HFFc6 (cell line): ENCODE measurements at regions not wholly inside any gene's neighbourhood (a gene's known extent, or its start where the extent isn't known, plus 50 kb on each side); places are given as distances from the start of the nearest gene placed in this dataset.
A peak's percentile ranks its signal among the peaks of the same experiment; 100 is the strongest.

Experiments used
- DNase-seq: peaks from one replicate; pipeline ENCODE4 v3.0.0-alpha.2; 2018
- H3K27ac Mint-ChIP-seq: 2 replicates; pipeline ENCODE4 v1.8.0; 2020; ENCODE audit warnings: mild to moderate bottlenecking, mixed read lengths
- H3K27me3 Mint-ChIP-seq: 2 replicates; pipeline ENCODE4 v1.8.0; 2021; ENCODE audit warnings: mild to moderate bottlenecking, moderate library complexity, mixed read lengths; ENCODE audit not compliant: insufficient read depth
- H3K36me3 Mint-ChIP-seq: 2 replicates; pipeline ENCODE4 v1.8.0; 2021; ENCODE audit warnings: low read depth, mixed read lengths
- H3K4me1 Mint-ChIP-seq: 2 replicates; pipeline ENCODE4 v1.8.0; 2020; ENCODE audit warnings: low read depth, mixed read lengths
- H3K4me3 Mint-ChIP-seq: 2 replicates; pipeline ENCODE4 v1.8.0; 2020; ENCODE audit warnings: mild to moderate bottlenecking, moderate library complexity, mixed read lengths
- H3K9me3 Mint-ChIP-seq: 2 replicates; pipeline ENCODE4 v1.8.0; 2020; ENCODE audit warnings: mild to moderate bottlenecking, mixed read lengths
- CTCF ChIP-seq: fragments of 200-600 bp; sonication (generic); IDR thresholded peaks from 2 replicates; pipeline ENCODE4 v1.5.0; 2021; ENCODE audit warnings: antibody characterized with exemption, mild to moderate bottlenecking

- DNase-seq: no peak
- Mint-ChIP-seq H3K36me3 (no peaks in the 10 kb centered on the region), H3K27ac (no peak overlapping the region), H3K27me3 (peaks cover 21% of the 10 kb centered on the region), H3K9me3 (no peaks in the 10 kb centered on the region), H3K4me1 (peaks cover 4% of the 10 kb centered on the region), H3K4me3 (no peak overlapping the region)
- TF ChIP-seq CTCF: no peak
Observed at GRCh38 chr6:43861212-43861894, 91.3 kb downstream of the VEGFA start.

GRCh38 chr6:43860285-43860684, 90.3 kb downstream of the VEGFA start:
- no peak overlapping the region for H3K27ac Mint-ChIP-seq

GRCh38 chr6:43859213-43859612, 89.2 kb downstream of the VEGFA start:
- Mint-ChIP-seq H3K36me3 (no peaks in the 10 kb centered on the region), H3K27ac (no peak overlapping the region), H3K4me3 (no peak overlapping the region), H3K4me1 (peaks cover 15% of the 10 kb centered on the region), H3K27me3 (peaks cover 13% of the 10 kb centered on the region), H3K9me3 (no peaks in the 10 kb centered on the region)
- no peak for DNase-seq
- no peak for TF ChIP-seq CTCF

More at GRCh38 chr6:43860285-43860684, 90.3 kb downstream of the VEGFA start:
- TF ChIP-seq CTCF: no peak
- no peaks in the 10 kb centered on the region for H3K36me3 Mint-ChIP-seq
- H3K4me1 Mint-ChIP-seq: peaks cover 5% of the 10 kb centered on the region
- no peak for DNase-seq
- H3K9me3 Mint-ChIP-seq: no peaks in the 10 kb centered on the region
- H3K4me3 Mint-ChIP-seq: no peak overlapping the region
- H3K27me3 Mint-ChIP-seq: peaks cover 14% of the 10 kb centered on the region

GRCh38 chr6:43858161-43859153, 88.4 kb downstream of the VEGFA start:
- no peaks in the 10 kb centered on the region for H3K9me3 Mint-ChIP-seq
- H3K4me3 Mint-ChIP-seq: no peak overlapping the region
- H3K4me1 Mint-ChIP-seq: peaks cover 19% of the 10 kb centered on the region
- no peak for DNase-seq
- H3K36me3 Mint-ChIP-seq: no peaks in the 10 kb centered on the region
- H3K27ac Mint-ChIP-seq: no peak overlapping the region
- peaks cover 10% of the 10 kb centered on the region for H3K27me3 Mint-ChIP-seq
- no peak for TF ChIP-seq CTCF

- H3K9me3 Mint-ChIP-seq: no peaks in the 10 kb centered on the region
- H3K27ac Mint-ChIP-seq: no peak overlapping the region
- H3K27me3 Mint-ChIP-seq: peaks cover 4% of the 10 kb centered on the region
- peaks cover 33% of the 10 kb centered on the region for H3K4me1 Mint-ChIP-seq
- H3K4me3 Mint-ChIP-seq: no peak overlapping the region
- H3K36me3 Mint-ChIP-seq: no peaks in the 10 kb centered on the region
- TF ChIP-seq CTCF: peak; percentile 67
- DNase-seq: no peak
Observed at GRCh38 chr6:43856005-43856765, 86.2 kb downstream of the VEGFA start.
